ENCODE measurements at regions not wholly inside any gene's neighbourhood (a gene's known extent, or its start where the extent isn't known, plus 50 kb on each side); places are given as distances from the start of the nearest gene placed in this dataset.

DNA sequence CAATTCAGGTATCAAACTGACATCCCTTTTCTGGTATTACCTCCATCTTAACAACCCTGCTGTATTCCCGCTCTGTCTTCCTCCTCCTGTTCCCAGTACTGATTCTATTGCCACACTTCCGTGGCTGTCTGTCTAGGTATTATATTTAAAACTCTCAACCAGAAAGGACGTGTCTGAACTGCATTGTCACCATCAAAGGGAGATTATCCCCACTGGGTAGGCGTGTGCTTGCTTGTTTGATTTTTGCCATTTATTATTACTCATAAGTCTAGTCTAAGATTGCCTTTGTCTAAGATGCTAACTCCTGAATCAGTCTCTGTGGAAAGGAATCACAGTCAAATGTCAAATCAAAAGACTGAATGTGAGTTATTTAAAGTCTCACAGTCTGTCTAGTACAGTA is 650.1 kb downstream of the KCNT2 start:
- DNase-seq (ENCODE audit: low read depth, low spot score): no peak
- Histone ChIP-seq H3K36me3 (ENCODE audit: control insufficient read depth in 2 of 2, extremely low read depth in 1 of 2, insufficient read depth in 2 of 2, low read length in 2 of 2) (no peaks in the 10 kb centered on the region), H2AFZ (ENCODE audit: low read depth, low read length) (no peak overlapping the region), H3K4me1 (ENCODE audit: control insufficient read depth, extremely low read depth, insufficient read depth, low read length) (no peaks in the 10 kb centered on the region), H4K20me1 (replicated peaks; ENCODE audit: control insufficient read depth, extremely low read depth, insufficient read depth, low read length) (no peaks in the 10 kb centered on the region), H3K79me2 (ENCODE audit: control insufficient read depth, insufficient read depth, low read length) (no peaks in the 10 kb centered on the region), H3K27me3 (ENCODE audit: control insufficient read depth in 2 of 2, insufficient read depth in 2 of 2, low read length in 2 of 2) (no peaks in the 10 kb centered on the region), H3K9me1 (replicated peaks; ENCODE audit: control insufficient read depth, extremely low read depth, insufficient read depth, low read length) (no peaks in the 10 kb centered on the region), H3K9me3 (replicated peaks; ENCODE audit: control insufficient read depth, insufficient read depth, low read length) (no peaks in the 10 kb centered on the region), H3K9ac (replicated peaks; ENCODE audit: extremely low read depth, insufficient read depth, low read length) (no peak overlapping the region), H3K4me2 (ENCODE audit: insufficient read depth, low read length) (no peak overlapping the region), H3K4me3 (replicated peaks in 1 of 3; ENCODE audit: insufficient read depth in 1 of 3, low read depth in 1 of 3, low read length in 3 of 3) (no peak overlapping the region), H3K27ac (ENCODE audit: insufficient read depth, low read depth, low read length) (no peak overlapping the region)
- CTCF ChIA-PET: no interaction called here
- dilution Hi-C loops (cut with MboI; ENCODE audit: extremely low pct_ligation_motif_present, low sequenced_read_pairs) (no loop called here), intact Hi-C loops (cut with micrococcal nuclease) (no loop called here)
- POLR2A ChIA-PET: no interaction called here
- BruUV-seq (replicated peaks): no TSS peak
- FAIRE-seq: no peak
- TF ChIP-seq MYC (IDR thresholded peaks at IDR 0.05; ENCODE audit: low read depth, low read length): no peak
- TF ChIP-seq, protein P1, sequence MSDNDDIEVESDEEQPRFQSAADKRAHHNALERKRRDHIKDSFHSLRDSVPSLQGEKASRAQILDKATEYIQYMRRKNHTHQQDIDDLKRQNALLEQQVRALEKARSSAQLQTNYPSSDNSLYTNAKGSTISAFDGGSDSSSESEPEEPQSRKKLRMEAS (IDR thresholded peaks at IDR 0.05; ENCODE audit: insufficient read depth, insufficient read length): no peak
- TF ChIP-seq FOS (IDR thresholded peaks at IDR 0.05; ENCODE audit: borderline replicate concordance, insufficient read depth, low read length): no peak
- no peak for TF ChIP-seq GATA2 (IDR thresholded peaks at IDR 0.05; ENCODE audit: insufficient read depth, insufficient read length, low read depth, low read length)
- TF ChIP-seq EZH2 (IDR thresholded peaks at IDR 0.05; ENCODE audit: borderline replicate concordance, low read depth, low read length, severe bottlenecking): no peak
- TF ChIP-seq, protein P2, sequence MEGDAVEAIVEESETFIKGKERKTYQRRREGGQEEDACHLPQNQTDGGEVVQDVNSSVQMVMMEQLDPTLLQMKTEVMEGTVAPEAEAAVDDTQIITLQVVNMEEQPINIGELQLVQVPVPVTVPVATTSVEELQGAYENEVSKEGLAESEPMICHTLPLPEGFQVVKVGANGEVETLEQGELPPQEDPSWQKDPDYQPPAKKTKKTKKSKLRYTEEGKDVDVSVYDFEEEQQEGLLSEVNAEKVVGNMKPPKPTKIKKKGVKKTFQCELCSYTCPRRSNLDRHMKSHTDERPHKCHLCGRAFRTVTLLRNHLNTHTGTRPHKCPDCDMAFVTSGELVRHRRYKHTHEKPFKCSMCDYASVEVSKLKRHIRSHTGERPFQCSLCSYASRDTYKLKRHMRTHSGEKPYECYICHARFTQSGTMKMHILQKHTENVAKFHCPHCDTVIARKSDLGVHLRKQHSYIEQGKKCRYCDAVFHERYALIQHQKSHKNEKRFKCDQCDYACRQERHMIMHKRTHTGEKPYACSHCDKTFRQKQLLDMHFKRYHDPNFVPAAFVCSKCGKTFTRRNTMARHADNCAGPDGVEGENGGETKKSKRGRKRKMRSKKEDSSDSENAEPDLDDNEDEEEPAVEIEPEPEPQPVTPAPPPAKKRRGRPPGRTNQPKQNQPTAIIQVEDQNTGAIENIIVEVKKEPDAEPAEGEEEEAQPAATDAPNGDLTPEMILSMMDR (IDR thresholded peaks at IDR 0.05; ENCODE audit: extremely low read depth in 1 of 2, insufficient read depth in 1 of 2, low read depth in 1 of 2, low read length in 2 of 2): no peak
- TF ChIP-seq POLR2A (IDR thresholded peaks at IDR 0.05; ENCODE audit: low read depth, low read length): no peak
- TF ChIP-seq POLR2AphosphoS5 (IDR thresholded peaks at IDR 0.05; ENCODE audit: insufficient read depth, low read depth, low read length): no peak
- no peak for TF ChIP-seq JUN (IDR thresholded peaks at IDR 0.05; ENCODE audit: borderline replicate concordance, insufficient read depth, insufficient read length, low read depth)
